OCI-LY3 (cell line): ENCODE measurements at regions not wholly inside any gene's neighbourhood (a gene's known extent, or its start where the extent isn't known, plus 50 kb on each side); places are given as distances from the start of the nearest gene placed in this dataset.

Experiments
- H2AFZ ChIP-seq: fragments of 200-600, 300-600 bp; shearing (Covaris generic); 2 replicates; pipeline ENCODE4 v1.6.0; 2014; ENCODE audit warnings: antibody characterized with exemption, low read depth, low read length
- H3K27ac ChIP-seq: fragments of 200-600, 300-600 bp; sonication (generic); 2 replicates; pipeline ENCODE4 v1.5.1; 2014; ENCODE audit warnings: mild to moderate bottlenecking, low read length, moderate library complexity, mixed read lengths
- H3K27me3 ChIP-seq: fragments of 200-600, 300-600 bp; sonication (generic); 2 replicates; pipeline ENCODE4 v1.6.1; 2014; ENCODE audit warnings: low read depth, low read length, mixed read lengths
- H3K36me3 ChIP-seq: fragments of 200-600, 300-600 bp; sonication (generic); replicated peaks from 2 replicates; pipeline ENCODE3; 2014; ENCODE audit warnings: low read depth, low read length, mixed read lengths
- H3K4me1 ChIP-seq: fragments of 300-600, 200-600 bp; sonication (generic); 2 replicates; pipeline ENCODE4 v1.6.1; 2014; ENCODE audit warnings: low read length, mixed read lengths
- H3K4me2 ChIP-seq: fragments of 200-600, 300-600 bp; sonication (generic); 2 replicates; pipeline ENCODE4 v1.6.1; 2014; ENCODE audit warnings: low read length, mixed read lengths
- H3K4me3 ChIP-seq: fragments of 300-600, 200-600 bp; sonication (generic); 2 replicates; pipeline ENCODE4 v1.5.1; 2014; ENCODE audit warnings: antibody characterized with exemption, mild to moderate bottlenecking, low read length, moderate library complexity
- H3K79me2 ChIP-seq: fragments of 300-600, 200-600 bp; shearing (Covaris generic); 2 replicates; pipeline ENCODE4 v1.6.1; 2014; ENCODE audit warnings: mild to moderate bottlenecking, low read length, mixed read lengths
- H3K9ac ChIP-seq: fragments of 300-600, 200-600 bp; shearing (Covaris generic); 2 replicates; pipeline ENCODE4 v1.6.0; 2014; ENCODE audit warnings: mild to moderate bottlenecking, low read length, moderate library complexity
- H3K9me3 ChIP-seq: fragments of 200-600, 300-600 bp; shearing (Covaris generic); 2 replicates; pipeline ENCODE4 v1.6.1; 2014; ENCODE audit warnings: low read length, mixed read lengths; ENCODE audit not compliant: insufficient read depth
- H4K20me1 ChIP-seq: fragments of 200-600, 300-600 bp; sonication (generic); 2 replicates; pipeline ENCODE4 v1.6.1; 2016; ENCODE audit warnings: low read length, mixed read lengths; ENCODE audit not compliant: insufficient read depth
- EZH2phosphoT487 ChIP-seq: fragments of 200-600 bp; shearing (Covaris generic); IDR thresholded peaks from 2 replicates; pipeline ENCODE4 v1.6.1; 2018; ENCODE audit warnings: antibody characterized with exemption, mixed run types, low read depth
- TF ChIP-seq, protein P1 (sequence below): fragments of 200-600, 300-600 bp; sonication (generic); IDR thresholded peaks from 2 replicates; pipeline ENCODE4 v1.5.1; 2014; ENCODE audit warnings: antibody characterized with exemption, low read length, low read depth

DNA sequence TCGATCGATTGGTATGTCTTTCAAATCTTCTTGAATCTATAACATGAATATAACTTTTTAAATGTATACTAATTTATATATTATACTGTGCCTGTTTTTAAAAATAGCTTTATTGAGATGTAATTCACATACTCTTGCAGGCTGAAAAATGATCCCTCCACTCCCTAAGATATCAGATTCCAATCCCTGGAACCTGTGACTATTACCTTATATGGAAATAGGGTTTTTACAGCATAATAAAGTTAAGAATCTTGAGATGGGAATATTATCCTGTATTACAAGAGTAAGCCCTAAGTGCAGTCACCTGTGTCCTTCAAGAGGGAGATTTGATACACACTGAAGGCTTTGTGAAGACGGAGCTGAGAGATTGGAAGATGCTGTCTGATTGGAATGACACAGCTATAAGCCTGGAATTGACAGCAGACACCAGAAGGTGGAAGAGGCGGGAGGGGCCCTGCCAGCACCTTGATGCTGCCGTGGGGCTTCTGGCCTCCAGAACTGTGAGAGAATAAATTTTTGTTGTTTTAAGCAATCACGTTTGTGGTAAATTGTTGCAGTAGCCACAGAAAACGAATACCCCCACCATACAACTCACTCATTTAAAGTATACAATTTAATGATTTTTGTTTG lies 161.3 kb downstream of the RMI1 start:
- Histone ChIP-seq H3K9ac (no peak overlapping the region), H3K27me3 (no peaks in the 10 kb centered on the region), H3K36me3 (no peaks in the 10 kb centered on the region)

DNA sequence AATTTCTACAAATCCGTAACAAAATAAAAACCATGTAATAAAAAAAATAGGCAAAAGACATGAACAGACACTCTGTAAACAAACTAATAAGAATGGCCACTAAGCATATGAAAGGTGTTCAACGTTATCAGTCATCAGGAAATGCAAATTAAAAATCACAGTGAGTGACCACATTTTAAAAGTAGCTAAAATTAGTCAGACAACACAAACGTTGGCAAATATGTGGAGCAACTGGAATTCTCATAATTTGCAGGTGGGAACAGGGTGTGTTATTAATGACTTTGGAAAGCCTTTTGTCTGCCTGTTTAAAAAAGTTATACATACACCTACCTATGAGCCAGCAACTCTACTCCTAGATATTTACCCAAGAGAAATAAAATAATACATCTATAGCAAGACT lies 164.4 kb downstream of the RMI1 start:
- H3K4me3 ChIP-seq, result no peak overlapping the region
- H3K79me2 ChIP-seq, result no peaks in the 10 kb centered on the region
- no peaks in the 10 kb centered on the region for H3K27me3 ChIP-seq
- H3K36me3 ChIP-seq, result no peaks in the 10 kb centered on the region
- TF ChIP-seq, protein P1, sequence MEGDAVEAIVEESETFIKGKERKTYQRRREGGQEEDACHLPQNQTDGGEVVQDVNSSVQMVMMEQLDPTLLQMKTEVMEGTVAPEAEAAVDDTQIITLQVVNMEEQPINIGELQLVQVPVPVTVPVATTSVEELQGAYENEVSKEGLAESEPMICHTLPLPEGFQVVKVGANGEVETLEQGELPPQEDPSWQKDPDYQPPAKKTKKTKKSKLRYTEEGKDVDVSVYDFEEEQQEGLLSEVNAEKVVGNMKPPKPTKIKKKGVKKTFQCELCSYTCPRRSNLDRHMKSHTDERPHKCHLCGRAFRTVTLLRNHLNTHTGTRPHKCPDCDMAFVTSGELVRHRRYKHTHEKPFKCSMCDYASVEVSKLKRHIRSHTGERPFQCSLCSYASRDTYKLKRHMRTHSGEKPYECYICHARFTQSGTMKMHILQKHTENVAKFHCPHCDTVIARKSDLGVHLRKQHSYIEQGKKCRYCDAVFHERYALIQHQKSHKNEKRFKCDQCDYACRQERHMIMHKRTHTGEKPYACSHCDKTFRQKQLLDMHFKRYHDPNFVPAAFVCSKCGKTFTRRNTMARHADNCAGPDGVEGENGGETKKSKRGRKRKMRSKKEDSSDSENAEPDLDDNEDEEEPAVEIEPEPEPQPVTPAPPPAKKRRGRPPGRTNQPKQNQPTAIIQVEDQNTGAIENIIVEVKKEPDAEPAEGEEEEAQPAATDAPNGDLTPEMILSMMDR, result no peak
- no peak for TF ChIP-seq EZH2phosphoT487
- no peaks in the 10 kb centered on the region for H3K4me1 ChIP-seq
- H3K9ac ChIP-seq, result no peak overlapping the region
- no peak overlapping the region for H3K27ac ChIP-seq
- H2AFZ ChIP-seq, result no peak overlapping the region
- no peak overlapping the region for H3K4me2 ChIP-seq
- H3K9me3 ChIP-seq, result no peaks in the 10 kb centered on the region
- H4K20me1 ChIP-seq, result no peaks in the 10 kb centered on the region

More for the DNA sequence above, 161.3 kb downstream of the RMI1 start:
- Histone ChIP-seq H3K4me2 (no peak overlapping the region), H3K27ac (no peak overlapping the region), H3K79me2 (no peaks in the 10 kb centered on the region), H3K9me3 (no peaks in the 10 kb centered on the region), H3K4me1 (0 out of 2 replicates have a peak, but pooled peaks cover 4% of the 10 kb centered on the region), H3K4me3 (no peak overlapping the region), H2AFZ (no peak overlapping the region), H4K20me1 (no peaks in the 10 kb centered on the region)
- TF ChIP-seq EZH2phosphoT487, result no peak
- TF ChIP-seq, protein P1, result no peak

DNA sequence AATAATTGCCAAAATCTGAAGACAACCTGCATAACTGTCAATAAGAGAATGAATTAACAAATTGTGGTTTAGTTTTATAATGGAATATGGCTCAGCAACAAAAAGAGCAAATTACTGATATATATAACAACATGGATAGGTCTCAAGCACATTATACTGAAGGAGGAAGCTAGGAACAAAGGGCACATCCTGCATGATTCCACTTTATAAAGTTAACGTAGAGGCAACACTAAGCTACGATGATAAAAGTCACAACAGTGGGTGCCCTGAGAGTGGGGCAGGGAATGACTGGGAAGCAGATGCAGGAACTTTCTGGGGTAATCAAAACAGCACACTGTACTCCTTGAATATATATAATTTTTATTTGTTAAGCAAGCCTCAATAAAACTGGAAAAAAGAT lies 165.2 kb downstream of the RMI1 start:
- Histone ChIP-seq H3K36me3 (no peaks in the 10 kb centered on the region), H2AFZ (no peak overlapping the region), H3K4me1 (no peaks in the 10 kb centered on the region), H3K4me3 (no peak overlapping the region), H3K4me2 (no peak overlapping the region), H4K20me1 (no peaks in the 10 kb centered on the region), H3K9me3 (no peaks in the 10 kb centered on the region), H3K27ac (no peak overlapping the region), H3K9ac (no peak overlapping the region), H3K27me3 (no peaks in the 10 kb centered on the region), H3K79me2 (no peaks in the 10 kb centered on the region)
- TF ChIP-seq, protein P1, result no peak
- TF ChIP-seq EZH2phosphoT487, result no peak

DNA sequence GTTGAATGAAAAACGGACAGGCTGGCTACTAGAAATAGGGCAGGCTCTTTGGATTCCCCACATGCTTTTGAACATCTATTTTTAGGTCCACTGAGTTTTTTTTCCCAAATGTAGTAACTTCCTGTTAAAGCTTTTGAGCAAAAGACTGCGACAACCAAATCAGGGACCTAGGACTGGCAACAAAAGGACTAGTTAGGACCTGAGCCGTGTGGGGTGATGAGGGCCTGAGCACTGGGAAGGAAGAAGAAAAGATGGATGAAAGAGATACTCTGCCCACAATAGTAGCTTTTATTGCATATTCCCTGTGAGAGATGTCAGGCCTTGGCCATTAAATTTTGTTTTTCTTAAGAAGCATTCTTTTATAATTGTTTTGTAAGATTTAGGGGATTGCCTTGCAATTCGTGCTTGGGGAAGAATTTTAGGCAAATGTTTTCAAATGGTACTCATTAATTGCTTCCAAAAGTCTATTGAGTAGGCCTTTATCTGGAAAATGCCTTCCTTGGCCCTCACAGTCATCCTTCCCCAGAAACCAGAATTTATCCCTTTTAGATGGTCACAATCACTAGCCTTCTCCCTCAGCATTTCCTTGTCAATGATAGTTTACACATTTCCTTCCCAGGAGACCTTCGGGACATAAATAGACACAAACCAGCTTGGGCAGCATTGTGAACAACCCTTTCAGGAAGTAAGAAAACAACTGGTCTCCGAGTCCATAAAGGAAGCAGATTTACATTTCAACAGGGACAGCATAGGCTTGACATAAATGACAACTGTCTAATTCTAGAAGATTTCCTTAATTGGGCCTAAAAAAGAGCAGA lies 166.5 kb downstream of the RMI1 start:
- Histone ChIP-seq H3K9ac (no peak overlapping the region), H4K20me1 (no peaks in the 10 kb centered on the region), H3K4me2 (no peak overlapping the region), H3K4me3 (no peak overlapping the region), H3K27ac (no peak overlapping the region), H3K27me3 (no peaks in the 10 kb centered on the region), H3K36me3 (no peaks in the 10 kb centered on the region), H2AFZ (no peak overlapping the region), H3K9me3 (no peaks in the 10 kb centered on the region), H3K4me1 (no peaks in the 10 kb centered on the region), H3K79me2 (no peaks in the 10 kb centered on the region)
- TF ChIP-seq, protein P1, result no peak
- no peak for TF ChIP-seq EZH2phosphoT487
